Activated CD8-positive, alpha-beta T cell treated with anti-CD3 and anti-CD28 coated beads for 36 hours (primary cell): ENCODE measurements at regions not wholly inside any gene's neighbourhood (a gene's known extent, or its start where the extent isn't known, plus 50 kb on each side); places are given as distances from the start of the nearest gene placed in this dataset.

Experiments used
- ATAC-seq: fragments of 200-7000 bp; cut with Tn5 transposase; one replicate; pipeline ENCODE4 v1.10.0; 2021; ENCODE audit warnings: mild to moderate bottlenecking, moderate library complexity
- CTCF ChIA-PET: fragments of 350-600 bp; sonication (Branson Sonifier 250); formaldehyde crosslinking; loops from one replicate; lab custom pipeline; 2021; ENCODE audit warnings: antibody characterized with exemption; lab: Charles Lee
- POLR2A ChIA-PET: fragments of 350-600 bp; sonication (Branson Sonifier 250); formaldehyde crosslinking; loops from one replicate; lab custom pipeline; 2021; ENCODE audit warnings: antibody characterized with exemption; lab: Charles Lee
- DNase-seq: peaks from one replicate; pipeline ENCODE4 v3.0.0-alpha.2; 2020
- H3K27ac Mint-ChIP-seq: one replicate; pipeline ENCODE4 v1.8.0; 2021; ENCODE audit warnings: mild to moderate bottlenecking, mixed read lengths
- H3K27me3 Mint-ChIP-seq: one replicate; pipeline ENCODE4 v1.8.0; 2021; ENCODE audit warnings: mixed read lengths
- H3K36me3 Mint-ChIP-seq: one replicate; pipeline ENCODE4 v1.8.0; 2021; ENCODE audit warnings: low read depth, mixed read lengths
- H3K4me1 Mint-ChIP-seq: one replicate; pipeline ENCODE4 v1.8.0; 2021; ENCODE audit warnings: low read depth, mixed read lengths
- H3K4me3 Mint-ChIP-seq: one replicate; pipeline ENCODE4 v1.8.0; 2021; ENCODE audit warnings: mild to moderate bottlenecking, moderate library complexity, mixed read lengths
- H3K9me3 Mint-ChIP-seq: one replicate; pipeline ENCODE4 v1.8.0; 2021; ENCODE audit warnings: mixed read lengths
- intact Hi-C: fragments of 100-400 bp; cut with micrococcal nuclease; formaldehyde crosslinking; loops from one replicate; pipeline ENCODE4 v1.10.0; 2022
- TF ChIP-seq, protein P1 (sequence below): fragments of 200-600 bp; IDR thresholded peaks from one replicate; pipeline ENCODE4 v1.8.0; 2022; ENCODE audit warnings: antibody characterized with exemption, mild to moderate bottlenecking

DNA sequence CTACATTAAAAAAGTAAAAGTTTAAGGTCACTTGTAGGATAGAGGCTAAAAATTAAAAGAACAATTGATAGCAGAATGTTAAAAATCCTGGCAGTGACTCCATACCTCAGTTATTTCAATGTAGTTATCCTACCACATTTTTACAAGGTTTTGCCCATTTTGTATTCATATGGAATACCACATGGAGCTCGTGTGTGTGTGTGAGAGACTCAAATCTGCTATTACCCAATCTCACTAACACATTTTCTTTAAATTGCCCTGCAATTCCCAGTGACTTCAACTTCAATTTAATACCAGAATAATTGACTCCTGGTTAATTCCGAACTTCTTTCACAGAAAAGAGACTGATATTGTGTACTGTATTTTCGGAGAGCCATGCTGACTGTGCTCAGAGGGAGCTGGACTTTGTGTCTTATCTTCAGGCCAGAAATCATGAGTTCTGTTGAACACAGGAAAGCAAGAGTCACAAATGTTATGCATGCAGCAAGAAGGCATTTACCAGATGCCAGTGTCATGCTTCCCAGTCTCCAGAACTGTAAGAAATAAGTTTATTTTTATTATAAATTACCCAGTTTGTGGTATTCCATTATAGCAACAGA is 529.0 kb upstream of the NECTIN3 start:
- Mint-ChIP-seq H3K27me3 (peaks cover 3% of the 10 kb centered on the region), H3K27ac (no peak overlapping the region), H3K4me1 (no peaks in the 10 kb centered on the region), H3K9me3 (no peaks in the 10 kb centered on the region), H3K4me3 (no peak overlapping the region), H3K36me3 (no peaks in the 10 kb centered on the region)
- ChIA-PET CTCF (no interaction called here), POLR2A (no interaction called here)
- ATAC-seq (no peak), DNase-seq (no peak)
- TF ChIP-seq, protein P1, sequence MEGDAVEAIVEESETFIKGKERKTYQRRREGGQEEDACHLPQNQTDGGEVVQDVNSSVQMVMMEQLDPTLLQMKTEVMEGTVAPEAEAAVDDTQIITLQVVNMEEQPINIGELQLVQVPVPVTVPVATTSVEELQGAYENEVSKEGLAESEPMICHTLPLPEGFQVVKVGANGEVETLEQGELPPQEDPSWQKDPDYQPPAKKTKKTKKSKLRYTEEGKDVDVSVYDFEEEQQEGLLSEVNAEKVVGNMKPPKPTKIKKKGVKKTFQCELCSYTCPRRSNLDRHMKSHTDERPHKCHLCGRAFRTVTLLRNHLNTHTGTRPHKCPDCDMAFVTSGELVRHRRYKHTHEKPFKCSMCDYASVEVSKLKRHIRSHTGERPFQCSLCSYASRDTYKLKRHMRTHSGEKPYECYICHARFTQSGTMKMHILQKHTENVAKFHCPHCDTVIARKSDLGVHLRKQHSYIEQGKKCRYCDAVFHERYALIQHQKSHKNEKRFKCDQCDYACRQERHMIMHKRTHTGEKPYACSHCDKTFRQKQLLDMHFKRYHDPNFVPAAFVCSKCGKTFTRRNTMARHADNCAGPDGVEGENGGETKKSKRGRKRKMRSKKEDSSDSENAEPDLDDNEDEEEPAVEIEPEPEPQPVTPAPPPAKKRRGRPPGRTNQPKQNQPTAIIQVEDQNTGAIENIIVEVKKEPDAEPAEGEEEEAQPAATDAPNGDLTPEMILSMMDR: no peak
- intact Hi-C loops: no loop called here

DNA sequence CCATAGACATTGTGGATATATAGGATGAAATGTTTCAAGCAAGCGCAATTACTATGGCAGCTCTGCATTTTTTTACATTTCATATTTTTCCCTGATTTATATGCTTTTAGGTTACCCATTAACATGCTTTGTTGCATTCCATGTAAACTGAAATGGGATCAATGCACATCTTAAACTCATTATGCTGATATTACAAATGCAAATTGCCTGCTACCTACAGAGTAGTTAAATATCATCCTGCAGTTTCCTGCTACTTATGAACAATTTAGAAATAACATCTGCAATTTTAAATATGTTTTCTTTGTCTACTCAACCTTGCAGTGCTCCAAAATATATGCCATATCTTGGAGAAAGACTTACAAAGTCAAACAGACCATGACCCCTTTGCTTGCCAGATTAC is 526.9 kb upstream of the NECTIN3 start:
- DNase-seq (no peak), ATAC-seq (no peak)
- H3K27ac Mint-ChIP-seq: no peak overlapping the region
- no peaks in the 10 kb centered on the region for H3K36me3 Mint-ChIP-seq
- H3K27me3 Mint-ChIP-seq: peaks cover 5% of the 10 kb centered on the region
- ChIA-PET CTCF (no interaction called here), POLR2A (no interaction called here)
- TF ChIP-seq, protein P1: no peak
- H3K4me3 Mint-ChIP-seq: no peak overlapping the region
- intact Hi-C loops: no loop called here
- no peaks in the 10 kb centered on the region for H3K9me3 Mint-ChIP-seq
- H3K4me1 Mint-ChIP-seq: no peaks in the 10 kb centered on the region

GRCh38 chr3:110550511-110550910 is 521.1 kb upstream of the NECTIN3 start:
- no peak for ATAC-seq
- Mint-ChIP-seq H3K27me3 (peaks cover 2% of the 10 kb centered on the region), H3K4me1 (no peaks in the 10 kb centered on the region), H3K27ac (no peak overlapping the region), H3K9me3 (no peaks in the 10 kb centered on the region), H3K4me3 (no peak overlapping the region), H3K36me3 (no peaks in the 10 kb centered on the region)
- no peak for DNase-seq
- intact Hi-C loops: no loop called here
- ChIA-PET POLR2A (no interaction called here), CTCF (no interaction called here)
- TF ChIP-seq, protein P1: no peak

- ATAC-seq (no peak), DNase-seq (no peak)
- peaks cover 1% of the 10 kb centered on the region for H3K9me3 Mint-ChIP-seq
- no peaks in the 10 kb centered on the region for H3K4me1 Mint-ChIP-seq
- H3K27ac Mint-ChIP-seq: no peak overlapping the region
- peaks cover 4% of the 10 kb centered on the region for H3K27me3 Mint-ChIP-seq
- POLR2A ChIA-PET: no interaction called here
- TF ChIP-seq, protein P1: no peak
- H3K4me3 Mint-ChIP-seq: no peak overlapping the region
- no peaks in the 10 kb centered on the region for H3K36me3 Mint-ChIP-seq
- intact Hi-C loops: no loop called here
- CTCF ChIA-PET: no interaction called here
These were observed 509.0 kb upstream of the NECTIN3 start for GRCh38 chr3:110562621-110563020.

DNA sequence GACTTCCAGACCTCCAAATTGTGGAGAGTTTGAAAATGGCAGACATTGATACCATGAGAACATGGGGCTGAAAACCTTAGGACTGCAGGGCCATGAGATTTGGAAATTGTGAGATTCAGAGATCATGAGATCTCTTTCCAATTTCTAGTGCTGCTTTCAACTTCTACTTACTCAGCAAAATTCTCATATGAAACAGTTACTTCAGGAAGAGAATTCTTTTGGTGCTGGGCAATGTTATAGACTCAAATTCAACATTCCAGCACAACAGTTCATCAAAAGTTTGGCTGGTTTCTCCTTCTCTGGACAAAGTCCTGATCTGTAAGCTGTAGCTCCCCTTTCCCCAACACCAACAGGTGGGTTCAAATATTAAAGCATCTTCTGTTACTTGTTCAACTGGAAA is 506.9 kb upstream of the NECTIN3 start:
- Mint-ChIP-seq H3K9me3 (peaks cover 1% of the 10 kb centered on the region), H3K4me1 (no peaks in the 10 kb centered on the region)
- CTCF ChIA-PET: no interaction called here

More for the DNA sequence above, 506.9 kb upstream of the NECTIN3 start:
- Mint-ChIP-seq H3K36me3 (no peaks in the 10 kb centered on the region), H3K27ac (no peak overlapping the region), H3K27me3 (peaks cover 7% of the 10 kb centered on the region), H3K4me3 (no peak overlapping the region)
- DNase-seq (no peak), ATAC-seq (no peak)
- POLR2A ChIA-PET: no interaction called here
- intact Hi-C loops: no loop called here
- TF ChIP-seq, protein P1: no peak
